ENCODE measurements at regions not wholly inside any gene's neighbourhood (a gene's known extent, or its start where the extent isn't known, plus 50 kb on each side); places are given as distances from the start of the nearest gene placed in this dataset.

DNA sequence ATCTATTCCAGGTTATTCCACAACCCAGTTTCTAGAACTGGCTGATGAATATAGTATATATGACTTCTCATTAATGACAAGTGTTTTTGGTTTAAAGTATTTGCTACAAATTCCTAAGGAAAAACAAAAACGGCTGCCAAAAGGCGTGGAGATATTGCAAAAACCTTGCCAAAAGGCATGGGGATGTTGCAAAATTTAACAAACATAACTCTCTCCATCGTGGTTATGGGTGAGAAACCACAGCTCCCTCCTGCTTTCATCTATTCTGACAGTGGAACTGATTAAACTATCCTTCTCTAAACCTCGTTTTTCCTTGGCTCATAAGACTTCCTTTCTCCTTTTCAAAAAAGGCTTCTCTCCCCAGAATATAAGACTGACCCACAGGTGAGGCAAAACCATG is 342.0 kb upstream of the PDZRN3 start:
- Histone ChIP-seq H3K9me3 (ENCODE audit: severe bottlenecking) (no peaks in the 10 kb centered on the region), H3K27ac (ENCODE audit: poor library complexity, severe bottlenecking) (no peak overlapping the region), H3K36me3 (ENCODE audit: low read depth) (no peaks in the 10 kb centered on the region; the same call in 1 of the 2 replicates), H3K4me3 (ENCODE audit: severe bottlenecking) (no peak overlapping the region), H3K27me3 (ENCODE audit: insufficient read depth, poor library complexity, severe bottlenecking) (no peaks in the 10 kb centered on the region), H3K4me1 (ENCODE audit: insufficient read depth, poor library complexity, severe bottlenecking) (no peaks in the 10 kb centered on the region)
- DNase-seq (ENCODE audit: low spot score) (no peak), ATAC-seq (ENCODE audit: low read depth) (no peak)
- TF ChIP-seq, protein P1, sequence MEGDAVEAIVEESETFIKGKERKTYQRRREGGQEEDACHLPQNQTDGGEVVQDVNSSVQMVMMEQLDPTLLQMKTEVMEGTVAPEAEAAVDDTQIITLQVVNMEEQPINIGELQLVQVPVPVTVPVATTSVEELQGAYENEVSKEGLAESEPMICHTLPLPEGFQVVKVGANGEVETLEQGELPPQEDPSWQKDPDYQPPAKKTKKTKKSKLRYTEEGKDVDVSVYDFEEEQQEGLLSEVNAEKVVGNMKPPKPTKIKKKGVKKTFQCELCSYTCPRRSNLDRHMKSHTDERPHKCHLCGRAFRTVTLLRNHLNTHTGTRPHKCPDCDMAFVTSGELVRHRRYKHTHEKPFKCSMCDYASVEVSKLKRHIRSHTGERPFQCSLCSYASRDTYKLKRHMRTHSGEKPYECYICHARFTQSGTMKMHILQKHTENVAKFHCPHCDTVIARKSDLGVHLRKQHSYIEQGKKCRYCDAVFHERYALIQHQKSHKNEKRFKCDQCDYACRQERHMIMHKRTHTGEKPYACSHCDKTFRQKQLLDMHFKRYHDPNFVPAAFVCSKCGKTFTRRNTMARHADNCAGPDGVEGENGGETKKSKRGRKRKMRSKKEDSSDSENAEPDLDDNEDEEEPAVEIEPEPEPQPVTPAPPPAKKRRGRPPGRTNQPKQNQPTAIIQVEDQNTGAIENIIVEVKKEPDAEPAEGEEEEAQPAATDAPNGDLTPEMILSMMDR (IDR thresholded peaks at IDR 0.05; ENCODE audit: poor library complexity, severe bottlenecking): no peak

DNA sequence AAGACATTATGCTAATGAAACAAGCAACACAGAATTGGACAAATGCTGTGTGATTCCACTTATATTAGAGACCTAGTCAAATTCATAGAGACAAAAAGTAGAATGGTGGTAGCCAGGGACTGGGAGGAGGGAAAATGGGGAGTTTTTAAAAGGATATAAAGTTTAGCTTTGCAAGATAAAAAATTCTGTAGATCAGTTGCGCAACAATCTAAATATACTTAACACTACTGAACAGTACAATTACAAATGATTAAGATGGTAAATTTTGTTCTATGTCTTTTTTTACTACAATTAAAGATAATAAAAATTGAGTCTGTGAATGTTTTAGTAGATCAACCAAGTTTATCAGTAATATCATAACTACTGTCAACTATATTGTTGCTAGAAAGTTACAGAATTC is 340.1 kb upstream of the PDZRN3 start:
- TF ChIP-seq, protein P1 (IDR thresholded peaks at IDR 0.05; ENCODE audit: poor library complexity, severe bottlenecking): no peak
- H3K36me3 ChIP-seq (ENCODE audit: low read depth): no peaks in the 10 kb centered on the region; the same call in 1 of the 2 replicates
- H3K27me3 ChIP-seq (ENCODE audit: insufficient read depth, poor library complexity, severe bottlenecking): no peaks in the 10 kb centered on the region
- DNase-seq (ENCODE audit: low spot score): no peak
- ATAC-seq (ENCODE audit: low read depth): no peak
- no peak overlapping the region for H3K4me3 ChIP-seq (ENCODE audit: severe bottlenecking)
- no peaks in the 10 kb centered on the region for H3K9me3 ChIP-seq (ENCODE audit: severe bottlenecking)
- no peak overlapping the region for H3K27ac ChIP-seq (ENCODE audit: poor library complexity, severe bottlenecking)
- H3K4me1 ChIP-seq (ENCODE audit: insufficient read depth, poor library complexity, severe bottlenecking): no peaks in the 10 kb centered on the region

DNA sequence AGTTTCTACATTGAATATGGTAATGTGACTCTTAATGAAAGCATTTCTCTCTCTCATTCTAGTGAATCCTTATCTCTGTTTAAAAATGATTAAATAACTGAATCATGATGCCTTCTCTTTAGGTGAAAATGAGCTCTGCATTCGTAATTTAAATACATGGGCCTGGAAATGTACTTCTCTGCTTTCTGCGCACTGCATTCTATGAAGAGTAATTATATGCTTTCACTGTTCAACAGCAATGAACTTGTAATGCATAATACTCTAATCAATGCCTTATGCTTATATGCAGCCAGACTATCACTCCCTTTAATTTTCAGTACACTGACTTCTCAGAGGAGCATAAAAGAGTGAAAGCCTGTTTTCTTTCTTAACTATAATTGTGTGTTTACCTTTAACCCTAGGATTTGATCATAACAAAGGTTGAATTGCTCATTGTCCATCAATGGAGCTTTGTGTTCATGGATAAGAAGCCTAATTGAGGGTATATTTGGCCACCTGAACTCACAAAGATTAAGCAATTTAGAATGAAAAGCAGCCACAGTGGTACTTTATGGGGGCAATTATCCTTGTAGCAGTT is 330.8 kb upstream of the PDZRN3 start:
- TF ChIP-seq, protein P1 (IDR thresholded peaks at IDR 0.05; ENCODE audit: poor library complexity, severe bottlenecking): no peak
- Histone ChIP-seq H3K36me3 (ENCODE audit: low read depth) (no peaks in the 10 kb centered on the region), H3K27me3 (ENCODE audit: insufficient read depth, poor library complexity, severe bottlenecking) (no peaks in the 10 kb centered on the region), H3K27ac (ENCODE audit: poor library complexity, severe bottlenecking) (no peak overlapping the region), H3K4me3 (ENCODE audit: severe bottlenecking) (no peak overlapping the region), H3K4me1 (ENCODE audit: insufficient read depth, poor library complexity, severe bottlenecking) (no peaks in the 10 kb centered on the region), H3K9me3 (ENCODE audit: severe bottlenecking) (no peaks in the 10 kb centered on the region)
- no peak for DNase-seq (ENCODE audit: low spot score)
- no peak for ATAC-seq (ENCODE audit: low read depth)

DNA sequence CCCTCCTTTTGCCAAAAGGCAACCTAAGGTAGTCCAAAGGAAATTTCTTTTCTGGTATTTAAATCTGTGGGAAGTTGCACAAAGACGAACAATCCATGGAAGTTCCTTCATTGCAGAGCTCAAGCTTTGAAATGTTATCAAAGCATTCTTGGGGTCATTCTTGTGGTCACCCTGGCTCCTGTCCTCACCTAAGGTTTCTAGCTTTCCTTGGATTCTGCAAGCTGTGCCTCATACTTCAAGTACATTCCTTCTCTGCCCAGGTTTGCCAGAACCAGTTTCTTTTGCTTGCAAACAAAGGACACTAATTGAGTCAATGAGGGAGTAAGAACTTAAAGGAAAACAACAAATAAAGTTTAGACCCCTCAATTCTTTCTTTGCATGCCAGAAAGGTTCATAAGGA is 329.8 kb upstream of the PDZRN3 start:
- ATAC-seq (ENCODE audit: low read depth): no peak
- TF ChIP-seq, protein P1 (IDR thresholded peaks at IDR 0.05; ENCODE audit: poor library complexity, severe bottlenecking): no peak
- no peaks in the 10 kb centered on the region for H3K36me3 ChIP-seq (ENCODE audit: low read depth)

DNA sequence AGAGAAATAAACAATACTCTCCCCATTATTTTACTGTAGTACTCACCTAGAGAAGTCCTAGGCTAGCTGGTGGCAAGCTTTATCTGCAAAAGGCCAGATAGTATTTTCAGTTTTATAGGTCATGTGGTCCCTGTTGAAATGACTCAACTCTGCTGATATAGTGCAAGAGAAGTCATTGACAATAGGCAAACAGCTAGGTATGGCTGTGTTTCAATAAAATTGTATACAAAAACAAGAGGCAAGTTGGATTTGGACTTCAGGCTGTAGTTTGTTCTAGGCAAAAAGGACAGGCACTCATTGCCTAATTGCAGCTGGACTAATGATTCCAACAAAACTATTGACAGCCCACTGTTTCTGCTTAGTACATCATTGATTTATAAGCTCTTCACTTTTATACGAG is 328.0 kb upstream of the PDZRN3 start:
- H3K9me3 ChIP-seq (ENCODE audit: severe bottlenecking): no peaks in the 10 kb centered on the region
- no peak overlapping the region for H3K4me3 ChIP-seq (ENCODE audit: severe bottlenecking)
- no peaks in the 10 kb centered on the region for H3K4me1 ChIP-seq (ENCODE audit: insufficient read depth, poor library complexity, severe bottlenecking)
- TF ChIP-seq, protein P1 (IDR thresholded peaks at IDR 0.05; ENCODE audit: poor library complexity, severe bottlenecking): no peak
- H3K27ac ChIP-seq (ENCODE audit: poor library complexity, severe bottlenecking): no peak overlapping the region
- no peaks in the 10 kb centered on the region for H3K36me3 ChIP-seq (ENCODE audit: low read depth)
- no peaks in the 10 kb centered on the region for H3K27me3 ChIP-seq (ENCODE audit: insufficient read depth, poor library complexity, severe bottlenecking)
- ATAC-seq (ENCODE audit: low read depth): no peak
- no peak for DNase-seq (ENCODE audit: low spot score)

More for the DNA sequence above, 329.8 kb upstream of the PDZRN3 start:
- Histone ChIP-seq H3K27ac (ENCODE audit: poor library complexity, severe bottlenecking) (no peak overlapping the region), H3K9me3 (ENCODE audit: severe bottlenecking) (no peaks in the 10 kb centered on the region), H3K4me3 (ENCODE audit: severe bottlenecking) (no peak overlapping the region), H3K27me3 (ENCODE audit: insufficient read depth, poor library complexity, severe bottlenecking) (no peaks in the 10 kb centered on the region), H3K4me1 (ENCODE audit: insufficient read depth, poor library complexity, severe bottlenecking) (no peaks in the 10 kb centered on the region)
- DNase-seq (ENCODE audit: low spot score): no peak

Data from RWPE2 (cell line).